Neuronal stem cell (in vitro differentiated cells): ENCODE measurements at regions not wholly inside any gene's neighbourhood (a gene's known extent, or its start where the extent isn't known, plus 50 kb on each side); places are given as distances from the start of the nearest gene placed in this dataset.

Source experiments
- DNase-seq: peaks from one replicate; pipeline ENCODE4 v3.0.0-alpha.2; 2013; ENCODE audit warnings: low spot score
- H2AFZ ChIP-seq: one replicate; pipeline ENCODE4 v1.6.1; 2013; ENCODE audit warnings: mild to moderate bottlenecking, low read length, inconsistent platforms
- H2AK5ac ChIP-seq: 2 replicates; pipeline ENCODE4 v1.6.1; 2013; ENCODE audit warnings: low read depth, mild to moderate bottlenecking, inconsistent platforms, low read length, moderate library complexity, mixed read lengths
- H2BK120ac ChIP-seq: 2 replicates; pipeline ENCODE4 v1.6.1; 2013; ENCODE audit warnings: low read depth, mild to moderate bottlenecking, inconsistent platforms, low read length, moderate library complexity, mixed read lengths
- H2BK12ac ChIP-seq: one replicate; pipeline ENCODE4 v1.6.1; 2013; ENCODE audit warnings: low read length, inconsistent platforms
- H2BK15ac ChIP-seq: 2 replicates; pipeline ENCODE4 v1.6.1; 2013; ENCODE audit warnings: mild to moderate bottlenecking, low read length, inconsistent platforms, mixed read lengths
- H2BK5ac ChIP-seq: one replicate; pipeline ENCODE4 v1.6.1; 2013; ENCODE audit warnings: inconsistent platforms, mild to moderate bottlenecking, low read length, moderate library complexity
- H3K14ac ChIP-seq: one replicate; pipeline ENCODE4 v1.6.1; 2013; ENCODE audit warnings: low read length, inconsistent platforms
- H3K18ac ChIP-seq: 2 replicates; pipeline ENCODE4 v1.6.1; 2013; ENCODE audit warnings: low read length, inconsistent platforms
- H3K23ac ChIP-seq: 2 replicates; pipeline ENCODE4 v1.6.1; 2013; ENCODE audit warnings: low read depth, mild to moderate bottlenecking, mixed read lengths, low read length, inconsistent platforms; ENCODE audit not compliant: poor library complexity
- H3K27ac ChIP-seq: replicated peaks from 3 replicates; pipeline ENCODE4 v1.5.1; 2013; ENCODE audit warnings: low read length, inconsistent platforms
- H3K27me3 ChIP-seq, 3 experiments: 2 replicates each; pipeline ENCODE4 v1.6.1; 2013; ENCODE audit warnings: low read length in 3 of 3, mild to moderate bottlenecking in 2 of 3, inconsistent platforms in 1 of 3, low read depth in 1 of 3, mixed read lengths in 1 of 3, moderate library complexity in 1 of 3; ENCODE audit not compliant: control insufficient read depth in 3 of 3, insufficient read depth in 3 of 3
- H3K36me3 ChIP-seq, 2 donors: replicated peaks in 1 of 2; 2 replicates each; pipeline ENCODE4 v1.6.1; 2013; ENCODE audit warnings: low read length in 2 of 2; ENCODE audit not compliant: control insufficient read depth in 2 of 2, insufficient read depth in 2 of 2
- H3K4ac ChIP-seq: 2 replicates; pipeline ENCODE4 v1.6.1; 2013; ENCODE audit warnings: inconsistent platforms, mild to moderate bottlenecking, low read length, moderate library complexity
- H3K4me1 ChIP-seq, 2 donors: 1 replicate in 1 of 2; 2 replicates in 1 of 2; pipeline ENCODE4 v1.6.1; 2013; ENCODE audit warnings: low read length in 2 of 2, low read depth in 1 of 2; ENCODE audit not compliant: control insufficient read depth in 2 of 2, insufficient read depth in 1 of 2
- H3K4me2 ChIP-seq: one replicate; pipeline ENCODE4 v1.6.1; 2013; ENCODE audit warnings: mild to moderate bottlenecking, low read length, inconsistent platforms; ENCODE audit not compliant: insufficient read depth, poor library complexity, severe bottlenecking
- H3K4me3 ChIP-seq, 2 donors: 2 replicates each; pipeline ENCODE4 v1.5.1; 2013; ENCODE audit warnings: low read length in 2 of 2, mild to moderate bottlenecking in 2 of 2, inconsistent platforms in 1 of 2, moderate library complexity in 1 of 2
- H3K79me1 ChIP-seq: one replicate; pipeline ENCODE4 v1.6.1; 2013; ENCODE audit warnings: low read depth, mild to moderate bottlenecking, inconsistent platforms, low read length, moderate library complexity
- H3K9ac ChIP-seq: one replicate; pipeline ENCODE4 v1.6.1; 2013; ENCODE audit warnings: mild to moderate bottlenecking, low read depth, low read length, inconsistent platforms; ENCODE audit not compliant: poor library complexity
- H3K9me3 ChIP-seq, 2 donors: replicated peaks in 1 of 2; 2 replicates each; pipeline versions ENCODE3 to v1.6.1; 2013; ENCODE audit warnings: low read length in 2 of 2, mild to moderate bottlenecking in 2 of 2, inconsistent platforms in 1 of 2, low read depth in 1 of 2, mixed read lengths in 1 of 2, moderate library complexity in 1 of 2; ENCODE audit not compliant: control insufficient read depth in 2 of 2, insufficient read depth in 1 of 2
- H4K8ac ChIP-seq: one replicate; pipeline ENCODE4 v1.6.1; 2013; ENCODE audit warnings: low read depth, mild to moderate bottlenecking, inconsistent platforms, low read length, moderate library complexity
- H4K91ac ChIP-seq: one replicate; pipeline ENCODE4 v1.6.1; 2013; ENCODE audit warnings: low read length, low read depth, mild to moderate bottlenecking, inconsistent platforms; ENCODE audit not compliant: poor library complexity
- WGBS, 2 donors: extraction: QIAGEN DNeasy Blood & Tissue Kit; methylation state at CpG; one replicate each; pipeline ENCODE4 v1.1.7; 2013; ENCODE audit warnings: missing lambda C conversion rate in 2 of 2, mixed read lengths in 1 of 2; ENCODE audit not compliant: insufficient read length in 2 of 2, insufficient replicate concordance in 1 of 2; ENCODE audit errors: extremely low coverage in 2 of 2; 5-methylcytosine and 5-hydroxymethylcytosine counted together

GRCh38 chr2:142445551-142446072 lies 314.8 kb upstream of the LRP1B start:
- Histone ChIP-seq H2BK15ac (no peak overlapping the region), H3K18ac (no peak overlapping the region), H3K27me3 (no peaks in the 10 kb centered on the region), H2BK5ac (no peak overlapping the region), H4K91ac (no peak overlapping the region), H3K4me3 (no peak overlapping the region), H4K8ac (no peak overlapping the region), H3K36me3 (no peaks in the 10 kb centered on the region), H3K14ac (no peak overlapping the region), H3K4ac (no peak overlapping the region), H3K4me2 (no peak overlapping the region), H3K9me3 (no peaks in the 10 kb centered on the region), H3K23ac (no peak overlapping the region), H2AFZ (no peak overlapping the region), H2BK120ac (no peak overlapping the region), H3K4me1 (no peaks in the 10 kb centered on the region), H3K9ac (no peak overlapping the region), H3K27ac (no peak overlapping the region), H2AK5ac (no peak overlapping the region), H3K79me1 (no peaks in the 10 kb centered on the region), H2BK12ac (no peak overlapping the region)
- WGBS, 2 donors: no CpG with 5 or more reads among the region's 5 CpGs
- no peak for DNase-seq

- no peak overlapping the region for H2AFZ ChIP-seq
- H3K4me3 ChIP-seq: no peak overlapping the region
- H3K14ac ChIP-seq: no peak overlapping the region
These were observed 314.2 kb upstream of the LRP1B start for GRCh38 chr2:142445023-142445422.

GRCh38 chr2:142435847-142436246 lies 305.0 kb upstream of the LRP1B start:
- Histone ChIP-seq H2BK5ac (no peak overlapping the region), H2BK15ac (no peak overlapping the region), H3K79me1 (no peaks in the 10 kb centered on the region), H2BK120ac (no peak overlapping the region), H3K14ac (no peak overlapping the region), H3K4ac (no peak overlapping the region), H3K9ac (no peak overlapping the region), H4K8ac (no peak overlapping the region), H3K4me2 (no peak overlapping the region), H3K36me3 (no peaks in the 10 kb centered on the region), H3K4me3 (no peak overlapping the region), H4K91ac (no peak overlapping the region), H3K4me1 (no peaks in the 10 kb centered on the region), H3K23ac (no peak overlapping the region), H2AFZ (no peak overlapping the region), H3K18ac (no peak overlapping the region), H3K27me3 (no peaks in the 10 kb centered on the region), H3K27ac (no peak overlapping the region), H3K9me3 (no peaks in the 10 kb centered on the region), H2BK12ac (no peak overlapping the region), H2AK5ac (no peak overlapping the region)
- no CpG with 5 or more reads among the region's 3 CpGs for WGBS, 2 donors
- peak; percentile 14 for DNase-seq

More at GRCh38 chr2:142445023-142445422, 314.2 kb upstream of the LRP1B start:
- no peak overlapping the region for H4K91ac ChIP-seq
- H2AK5ac ChIP-seq: no peak overlapping the region
- no peak overlapping the region for H2BK15ac ChIP-seq
- DNase-seq: no peak
- H2BK120ac ChIP-seq: no peak overlapping the region
- H3K27ac ChIP-seq: no peak overlapping the region
- H3K23ac ChIP-seq: no peak overlapping the region
- no peak overlapping the region for H3K4ac ChIP-seq
- H4K8ac ChIP-seq: no peak overlapping the region
- no peak overlapping the region for H2BK5ac ChIP-seq
- H3K4me2 ChIP-seq: no peak overlapping the region
- H3K9ac ChIP-seq: no peak overlapping the region
- no peaks in the 10 kb centered on the region for H3K36me3 ChIP-seq
- no peaks in the 10 kb centered on the region for H3K79me1 ChIP-seq
- H3K9me3 ChIP-seq: no peaks in the 10 kb centered on the region
- H3K18ac ChIP-seq: no peak overlapping the region
- H3K27me3 ChIP-seq: no peaks in the 10 kb centered on the region
- WGBS, 2 donors: no CpG with 5 or more reads among the region's 2 CpGs
- no peaks in the 10 kb centered on the region for H3K4me1 ChIP-seq
- no peak overlapping the region for H2BK12ac ChIP-seq

GRCh38 chr2:142426064-142426463 lies 295.2 kb upstream of the LRP1B start:
- Histone ChIP-seq H2BK15ac (no peak overlapping the region), H3K27me3 (no peaks in the 10 kb centered on the region), H3K27ac (no peak overlapping the region), H3K18ac (no peak overlapping the region), H2AFZ (no peak overlapping the region), H3K14ac (no peak overlapping the region), H3K4ac (no peak overlapping the region), H2BK12ac (no peak overlapping the region), H4K8ac (no peak overlapping the region), H2BK5ac (no peak overlapping the region), H2BK120ac (no peak overlapping the region), H3K23ac (no peak overlapping the region), H4K91ac (no peak overlapping the region), H3K4me3 (no peak overlapping the region), H3K4me1 (no peaks in the 10 kb centered on the region), H3K79me1 (no peaks in the 10 kb centered on the region), H3K9ac (no peak overlapping the region), H2AK5ac (no peak overlapping the region), H3K36me3 (no peaks in the 10 kb centered on the region), H3K4me2 (no peak overlapping the region), H3K9me3 (no peaks in the 10 kb centered on the region)
- WGBS, 2 donors: no CpG with 5 or more reads among the region's 5 CpGs
- DNase-seq: no peak
